Heart left ventricle (tissue), 16 donors: ENCODE measurements at regions not wholly inside any gene's neighbourhood (a gene's known extent, or its start where the extent isn't known, plus 50 kb on each side); places are given as distances from the start of the nearest gene placed in this dataset.

Experiments
- ATAC-seq, 4 donors: fragments of 200-7000 bp; cut with Tn5 transposase; one replicate each; pipeline ENCODE4 v1.9.1; 2020 to 2022; ENCODE audit warnings: moderate library complexity in 4 of 4, mild to moderate bottlenecking in 3 of 4, moderate number of reproducible peaks in 1 of 4
- DNase-seq, 5 donors: peaks; one replicate each; pipeline ENCODE4 v3.0.0-alpha.2; 2020
- H3K27ac ChIP-seq, 12 donors: fragments of 200-600 bp; sonication (generic) in 4 of 12; one replicate each; pipeline versions ENCODE4 v1.5.0 to v1.8.0; 2016 to 2022; ENCODE audit warnings: mild to moderate bottlenecking in 2 of 12
- H3K27me3 ChIP-seq, 9 donors: fragments of 200-600 bp; sonication (generic) in 2 of 9; one replicate each; pipeline versions ENCODE4 v1.5.1 to v1.8.0; 2016 to 2022; ENCODE audit warnings: mild to moderate bottlenecking in 3 of 9
- H3K36me3 ChIP-seq, 9 donors: fragments of 200-600 bp; sonication (generic) in 2 of 9; one replicate each; pipeline versions ENCODE4 v1.5.0 to v1.8.0; 2018 to 2022; ENCODE audit warnings: mild to moderate bottlenecking in 2 of 9
- H3K4me1 ChIP-seq, 12 donors: fragments of 200-600 bp; sonication (generic) in 4 of 12; one replicate each; pipeline versions ENCODE4 v1.5.0 to v1.8.0; 2016 to 2022; ENCODE audit warnings: mild to moderate bottlenecking in 3 of 12
- H3K4me3 ChIP-seq, 12 donors: fragments of 200-600 bp; sonication (generic) in 4 of 12; one replicate each; pipeline versions ENCODE4 v1.5.0 to v1.8.0; 2017 to 2022; ENCODE audit warnings: mild to moderate bottlenecking in 9 of 12, moderate library complexity in 4 of 12
- H3K9me3 ChIP-seq, 12 donors: fragments of 200-600 bp; sonication (generic) in 4 of 12; one replicate each; pipeline versions ENCODE4 v1.5.0 to v1.8.0; 2016 to 2022; ENCODE audit warnings: mild to moderate bottlenecking in 1 of 12
- POLR2A ChIP-seq, 2 donors: fragments of 450-650 bp; IDR thresholded peaks; one replicate each; pipeline ENCODE4 v1.6.1; 2017; ENCODE audit warnings: antibody characterized with exemption in 2 of 2, mild to moderate bottlenecking in 2 of 2, moderate library complexity in 2 of 2
- WGBS, 4 donors: extraction: QIAGEN DNeasy Blood & Tissue Kit in 2 of 4; methylation state at CpG; one replicate each; pipeline versions ENCODE4 v1.1.5 to v1.1.7; 2013 to 2018; 5-methylcytosine and 5-hydroxymethylcytosine counted together
- intact Hi-C, 10 donors: fragments of 100-400 bp; cut with DNase I; formaldehyde crosslinking; loops; one replicate each; pipeline versions ENCODE4 v1.11.1 to v1.14.2; 2022
- TF ChIP-seq, protein P1 (sequence below), 12 donors: fragments of 200-600 bp; sonication (generic) in 4 of 12; IDR thresholded peaks; one replicate each; pipeline versions ENCODE4 v1.5.0 to v1.8.0; 2018 to 2022; ENCODE audit warnings: antibody characterized with exemption in 12 of 12, mild to moderate bottlenecking in 5 of 12
- donor health status: ischemic (EF 13 %, LVEDD 7.1; RV severe dilation, severe dysfunction).
- donor health status: healthy with polysubstance abuse.
- donor health status: DM: no; HTN: yes; CAD: no.
- donor health status: DM: no; HTN: no; CAD: no.
- donor health status: ischemic (EF 25% LVEDD 6.9; RV normal size, moderate dysfunction).
- donor health status: ischemic (EF 25% LVEDD 5.7; RV mildly dilated, moderate dysfunction).
- donor health status: healthy.
- donor health status: DM: yes; HTN: yes; CAD: no.
- donor health status: ischemic (EF 35%, LVEDD 5.7; RV mildly dilated, moderate dysfunction).
- donor health status: nonischemic (EF 11% LVEDD 7.7; RV severe dilation, severe dysfunction).
- donor health status: DM: yes; HTN: yes; CAD: no.
- donor health status: PGD.
- donor health status: ischemic (EF 29% LVEDD 5.4; RV normal size, mild dysfunction).
- donor health status: nonischemic (EF 23%, LVEDD 6.1; RV moderate dilation, normal function).

DNA sequence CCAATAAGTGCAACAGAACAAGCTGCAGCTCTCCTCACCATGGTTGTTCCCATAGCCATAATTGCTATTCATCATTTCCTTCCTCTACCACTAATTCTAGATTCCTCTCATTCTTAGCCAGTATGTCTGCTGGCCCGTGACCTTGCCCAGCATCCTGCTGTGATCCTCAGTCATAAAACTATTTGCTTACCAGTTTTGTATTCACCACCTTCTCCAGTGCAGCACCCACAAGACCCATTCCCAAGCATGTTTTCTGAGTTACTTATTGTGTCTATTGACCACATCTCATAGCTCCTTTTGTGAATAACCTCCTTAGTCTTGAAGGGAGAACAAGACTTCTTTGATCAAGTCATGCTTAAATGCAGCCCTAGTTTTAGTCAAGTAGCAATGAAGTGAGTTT is 488.0 kb upstream of the CTNND2 start:
- H3K27ac ChIP-seq, result no peak overlapping the region
- no peak overlapping the region for H3K4me3 ChIP-seq
- TF ChIP-seq, protein P1, sequence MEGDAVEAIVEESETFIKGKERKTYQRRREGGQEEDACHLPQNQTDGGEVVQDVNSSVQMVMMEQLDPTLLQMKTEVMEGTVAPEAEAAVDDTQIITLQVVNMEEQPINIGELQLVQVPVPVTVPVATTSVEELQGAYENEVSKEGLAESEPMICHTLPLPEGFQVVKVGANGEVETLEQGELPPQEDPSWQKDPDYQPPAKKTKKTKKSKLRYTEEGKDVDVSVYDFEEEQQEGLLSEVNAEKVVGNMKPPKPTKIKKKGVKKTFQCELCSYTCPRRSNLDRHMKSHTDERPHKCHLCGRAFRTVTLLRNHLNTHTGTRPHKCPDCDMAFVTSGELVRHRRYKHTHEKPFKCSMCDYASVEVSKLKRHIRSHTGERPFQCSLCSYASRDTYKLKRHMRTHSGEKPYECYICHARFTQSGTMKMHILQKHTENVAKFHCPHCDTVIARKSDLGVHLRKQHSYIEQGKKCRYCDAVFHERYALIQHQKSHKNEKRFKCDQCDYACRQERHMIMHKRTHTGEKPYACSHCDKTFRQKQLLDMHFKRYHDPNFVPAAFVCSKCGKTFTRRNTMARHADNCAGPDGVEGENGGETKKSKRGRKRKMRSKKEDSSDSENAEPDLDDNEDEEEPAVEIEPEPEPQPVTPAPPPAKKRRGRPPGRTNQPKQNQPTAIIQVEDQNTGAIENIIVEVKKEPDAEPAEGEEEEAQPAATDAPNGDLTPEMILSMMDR (IDR thresholded peaks at IDR 0.05), result no peak
- no peak for TF ChIP-seq POLR2A (IDR thresholded peaks at IDR 0.05)
- ATAC-seq (no peak), DNase-seq (no peak)
- peaks cover 0 to 16% (median 0%) of the 10 kb centered on the region in 12 donors for H3K9me3 ChIP-seq
- intact Hi-C loops, result no loop called here
- no peaks in the 10 kb centered on the region for H3K36me3 ChIP-seq
- no peaks in the 10 kb centered on the region for H3K4me1 ChIP-seq
- no peaks in the 10 kb centered on the region for H3K27me3 ChIP-seq
- WGBS, 4 donors, result 63 to 78% (median 70%) methylated on average over 1 of the region's 1 CpG

DNA sequence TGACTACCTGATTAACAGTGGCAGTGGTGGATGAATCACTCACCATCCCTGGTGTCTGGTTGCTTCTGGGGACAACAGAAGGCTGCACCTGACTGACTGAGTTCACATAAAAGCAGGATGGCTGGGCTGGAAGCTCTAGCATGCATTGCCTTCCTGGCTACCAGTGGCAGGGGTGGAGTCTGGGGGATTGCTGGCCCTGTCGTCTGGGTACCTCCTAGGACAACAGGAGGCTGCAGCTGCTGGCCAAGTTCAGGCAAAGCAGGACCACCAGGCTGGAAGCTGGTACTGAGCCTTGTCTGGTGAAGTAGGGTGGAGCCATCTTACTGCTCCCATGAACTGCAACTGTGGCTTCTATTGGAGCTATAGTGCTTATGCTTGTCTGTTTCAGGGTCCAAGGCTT is 480.8 kb upstream of the CTNND2 start:
- no peak for DNase-seq
- no peaks in the 10 kb centered on the region for H3K4me1 ChIP-seq
- H3K36me3 ChIP-seq, result no peaks in the 10 kb centered on the region
- TF ChIP-seq, protein P1 (IDR thresholded peaks at IDR 0.05), result no peak
- TF ChIP-seq POLR2A (IDR thresholded peaks at IDR 0.05), result no peak
- no peak overlapping the region for H3K27ac ChIP-seq
- H3K4me3 ChIP-seq, result no peak overlapping the region
- H3K27me3 ChIP-seq, result no peaks in the 10 kb centered on the region
- intact Hi-C loops, result no loop called here
- WGBS, 4 donors, result 29 to 58% (median 42%) methylated on average over 1 of the region's 1 CpG
- ATAC-seq, result no peak
- peaks cover 0 to 36% (median 2%) of the 10 kb centered on the region in 12 donors for H3K9me3 ChIP-seq

DNA sequence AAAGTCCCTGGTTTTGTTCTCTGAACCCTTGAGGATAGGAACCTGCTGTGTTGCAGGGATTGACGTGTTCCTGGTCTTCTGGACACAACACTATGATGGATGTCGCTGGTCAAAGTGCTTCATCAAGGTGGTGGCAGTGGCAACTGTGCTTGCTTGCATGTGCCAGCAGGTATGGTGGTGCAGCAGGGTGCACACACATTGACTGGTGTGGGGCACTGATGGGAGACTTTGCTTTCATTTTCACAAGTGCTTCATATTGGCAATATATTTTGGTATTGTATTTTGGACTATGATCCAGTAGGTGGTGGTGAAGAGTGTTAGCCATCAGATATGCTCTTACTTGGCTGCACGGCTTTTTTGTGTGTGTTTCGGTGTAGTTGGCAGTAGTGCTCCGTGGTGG is 479.8 kb upstream of the CTNND2 start:
- Histone ChIP-seq H3K4me3 (no peak overlapping the region), H3K9me3 (peaks cover 0 to 36% (median 2%) of the 10 kb centered on the region in 12 donors), H3K27me3 (no peaks in the 10 kb centered on the region), H3K36me3 (no peaks in the 10 kb centered on the region), H3K27ac (no peak overlapping the region), H3K4me1 (no peaks in the 10 kb centered on the region)
- WGBS, 4 donors, result 66 to 78% (median 78%) methylated on average over 5 of the region's 5 CpGs
- TF ChIP-seq, protein P1 (IDR thresholded peaks at IDR 0.05), result no peak
- TF ChIP-seq POLR2A (IDR thresholded peaks at IDR 0.05), result no peak
- intact Hi-C loops, result no loop called here
- DNase-seq (no peak), ATAC-seq (no peak)

DNA sequence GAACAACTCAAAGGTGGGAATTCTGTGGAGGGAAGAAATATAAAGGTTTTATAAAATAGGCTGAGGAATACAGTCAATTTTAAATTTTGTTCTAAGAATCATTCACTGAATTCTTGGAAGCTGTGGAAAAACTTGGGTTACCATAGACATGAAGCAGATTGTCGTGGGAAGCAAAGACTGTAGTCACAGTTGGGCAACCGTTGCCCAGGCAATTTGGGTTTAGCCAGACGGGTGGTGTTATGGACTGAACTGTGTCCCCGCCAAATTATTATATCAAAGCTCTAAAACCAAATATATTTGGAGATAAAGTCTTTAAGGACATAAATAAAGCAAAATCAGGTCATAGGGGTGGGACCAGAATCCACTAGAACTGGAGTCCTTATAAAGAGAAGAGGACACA is 463.7 kb upstream of the CTNND2 start:
- intact Hi-C loops, result no loop called here
- Histone ChIP-seq H3K4me3 (no peak overlapping the region), H3K27ac (no peak overlapping the region), H3K27me3 (no peaks in the 10 kb centered on the region), H3K9me3 (peaks cover 0 to 4% (median 0%) of the 10 kb centered on the region in 12 donors), H3K36me3 (no peaks in the 10 kb centered on the region), H3K4me1 (no peaks in the 10 kb centered on the region)
- no peak for TF ChIP-seq POLR2A (IDR thresholded peaks at IDR 0.05)
- WGBS, 4 donors, result 68 to 74% (median 72%) methylated on average over 4 of the region's 4 CpGs
- ATAC-seq (no peak), DNase-seq (no peak)

DNA sequence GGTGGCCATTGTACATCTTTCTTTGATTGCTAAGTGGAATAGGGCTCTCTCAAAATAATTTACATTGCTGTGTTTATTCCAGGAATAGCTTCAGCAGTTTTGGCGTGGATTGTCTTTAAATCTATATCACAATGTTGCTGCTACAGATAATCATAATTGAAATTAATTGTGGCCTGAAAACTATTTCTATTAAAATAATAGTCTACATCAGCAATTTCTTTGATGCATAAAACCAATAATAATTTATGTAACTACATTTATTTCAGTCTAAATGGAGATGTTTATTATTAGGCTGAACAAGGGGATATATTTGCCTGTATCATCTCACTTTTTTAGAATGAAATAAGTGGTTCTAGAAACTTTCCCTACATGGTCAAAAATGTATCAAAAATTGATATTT is 456.0 kb upstream of the CTNND2 start:
- TF ChIP-seq, protein P1 (IDR thresholded peaks at IDR 0.05), result no peak
- TF ChIP-seq POLR2A (IDR thresholded peaks at IDR 0.05), result no peak
- Histone ChIP-seq H3K4me3 (no peak overlapping the region), H3K36me3 (no peaks in the 10 kb centered on the region), H3K9me3 (peaks cover 0 to 19% (median 3%) of the 10 kb centered on the region in 12 donors), H3K27ac (no peak overlapping the region), H3K4me1 (no peaks in the 10 kb centered on the region), H3K27me3 (no peaks in the 10 kb centered on the region)
- intact Hi-C loops, result no loop called here
- 78 to 93% (median 87%) methylated on average over 1 of the region's 1 CpG for WGBS, 4 donors
- no peak for DNase-seq
- no peak for ATAC-seq
